Breast epithelium (tissue), 3 donors: ENCODE measurements at regions not wholly inside any gene's neighbourhood (a gene's known extent, or its start where the extent isn't known, plus 50 kb on each side); places are given as distances from the start of the nearest gene placed in this dataset.

Experiments
- CTCF ChIP-seq, 3 donors: fragments of 450-650 bp; IDR thresholded peaks; one replicate each; pipeline ENCODE4 v1.5.1; 2016 to 2017; ENCODE audit warnings: antibody characterized with exemption in 3 of 3, mild to moderate bottlenecking in 3 of 3, moderate library complexity in 3 of 3
- POLR2A ChIP-seq: fragments of 450-650 bp; IDR thresholded peaks from one replicate; pipeline ENCODE4 v1.6.1; 2016; ENCODE audit warnings: antibody characterized with exemption, mild to moderate bottlenecking, moderate library complexity

- TF ChIP-seq CTCF (IDR thresholded peaks at IDR 0.05), result no peak
- no peak for TF ChIP-seq POLR2A
Observed at GRCh38 chr4:159698336-159698735, 595.5 kb downstream of the RAPGEF2 start.
